K562 (cell line): ENCODE measurements at regions not wholly inside any gene's neighbourhood (a gene's known extent, or its start where the extent isn't known, plus 50 kb on each side); places are given as distances from the start of the nearest gene placed in this dataset.

Experiments
- ATAC-seq: fragments of 200-7000 bp; cut with Tn5 transposase; 3 replicates; pipeline ENCODE4 v1.9.1; 2020; ENCODE audit warnings: moderate library complexity
- BruUV-seq: library from RNA; stranded (reverse); fragments of 400-500 nt; replicated peaks from 2 replicates; lab custom pipeline; 2021; lab: Mats Ljungman, UMichigan
- CTCF ChIA-PET: fragments of 300-600 bp; formaldehyde crosslinking; extraction: SDS; loops from one replicate; lab custom pipeline; 2021; ENCODE audit warnings: low intra/inter-chr PET ratio; lab: Yijun Ruan, JAX
- POLR2A ChIA-PET: fragments of 300-600, 350-650 bp; sonication (Branson Sonifier 250); formaldehyde crosslinking; extraction: SDS; loops from one replicate; lab custom pipeline; 2021; ENCODE audit warnings: antibody characterized with exemption, inconsistent platforms; lab: Yijun Ruan, JAX
- DNase-seq, 4 experiments: peaks; one replicate each; pipeline versions ENCODE4 v3.0.0 to v3.0.0-alpha.2; 2011 to 2018; ENCODE audit warnings: low spot score in 3 of 4, mixed read lengths in 3 of 4; ENCODE audit errors: extremely low read depth in 1 of 4
- FAIRE-seq: peaks from 2 replicates; lab custom pipeline; 2011; peaks lifted over from hg19 to GRCh38; lab: Jason Lieb, UNC
- H2AFZ ChIP-seq: 2 replicates; pipeline ENCODE4 v1.6.0; 2011; ENCODE audit warnings: low read depth, low read length, control low read depth, inconsistent platforms
- H3K27ac ChIP-seq: fragments of 200-600 bp; 3 replicates; pipeline ENCODE4 v1.8.0; 2011; ENCODE audit warnings: low read depth, mild to moderate bottlenecking, control low read depth, inconsistent platforms, low read length, moderate library complexity, mixed read lengths; ENCODE audit errors: extremely low read depth
- H3K27me3 ChIP-seq, 2 experiments: fragments of 300-600 bp in 1 of 2; 2 replicates in 1 of 2; 3 replicates in 1 of 2; pipeline versions ENCODE4 v1.6.0 to v1.8.0; 2011; ENCODE audit warnings: inconsistent platforms in 2 of 2, low read length in 2 of 2, mild to moderate bottlenecking in 1 of 2, mixed read lengths in 1 of 2, moderate library complexity in 1 of 2; ENCODE audit not compliant: control insufficient read depth in 2 of 2, insufficient read depth in 2 of 2
- H3K36me3 ChIP-seq: fragments of 300-600 bp; 3 replicates; pipeline ENCODE4 v1.8.0; 2011; ENCODE audit warnings: mild to moderate bottlenecking, low read length, inconsistent platforms; ENCODE audit not compliant: control insufficient read depth, insufficient read depth
- H3K4me1 ChIP-seq, 2 experiments: fragments of 200-600 bp in 1 of 2; replicated peaks in 1 of 2; 2 replicates in 1 of 2; 3 replicates in 1 of 2; pipeline versions ENCODE4 v1.5.1 to v1.8.0; 2011; ENCODE audit warnings: inconsistent platforms in 2 of 2, low read length in 2 of 2, mild to moderate bottlenecking in 1 of 2, mixed read lengths in 1 of 2, moderate library complexity in 1 of 2; ENCODE audit not compliant: control insufficient read depth in 2 of 2, insufficient read depth in 2 of 2
- H3K4me2 ChIP-seq: 2 replicates; pipeline ENCODE4 v1.6.1; 2011; ENCODE audit warnings: low read length, control low read depth, inconsistent platforms, mixed read lengths; ENCODE audit not compliant: insufficient read depth
- H3K4me3 ChIP-seq: fragments of 200-600 bp; sonication (generic), shearing (Covaris generic); 2 replicates; pipeline ENCODE4 v1.5.1; 2016; ENCODE audit warnings: control low read depth, inconsistent platforms
- H3K79me2 ChIP-seq: fragments of 200-600 bp; 3 replicates; pipeline ENCODE4 v1.8.0; 2011; ENCODE audit warnings: low read length, inconsistent platforms; ENCODE audit not compliant: control insufficient read depth, insufficient read depth
- H3K9ac ChIP-seq, 2 experiments: 2 replicates each; pipeline versions ENCODE4 v1.6.0 to v1.6.1; 2011; ENCODE audit warnings: low read depth in 2 of 2, low read length in 2 of 2, control low read depth in 1 of 2, inconsistent platforms in 1 of 2, mild to moderate bottlenecking in 1 of 2, mixed read lengths in 1 of 2; ENCODE audit not compliant: insufficient read depth in 1 of 2
- H3K9me1 ChIP-seq: one replicate; pipeline ENCODE4 v1.6.0; 2011; ENCODE audit warnings: inconsistent platforms, mild to moderate bottlenecking, low read length, moderate library complexity; ENCODE audit not compliant: control insufficient read depth, insufficient read depth
- H3K9me3 ChIP-seq: replicated peaks from 2 replicates; pipeline ENCODE4 v1.5.1; 2011; ENCODE audit warnings: low read depth, low read length, inconsistent platforms; ENCODE audit not compliant: control insufficient read depth, insufficient read depth
- H4K20me1 ChIP-seq: replicated peaks from 2 replicates; pipeline ENCODE4 v1.6.1; 2011; ENCODE audit warnings: low read length, inconsistent platforms, mixed read lengths; ENCODE audit not compliant: control insufficient read depth, insufficient read depth
- CEBPB ChIP-seq: fragments of 450-650 bp; IDR thresholded peaks from 2 replicates; pipeline ENCODE4 v1.6.1; 2016; ENCODE audit warnings: missing genetic modification characterization, missing compliant biosample characterization
- ELF4 ChIP-seq: fragments of 450-650 bp; formaldehyde crosslinking; IDR thresholded peaks from 2 replicates; pipeline ENCODE4 v1.4.0; 2022; ENCODE audit warnings: missing genetic modification characterization
- NR2C2 ChIP-seq, 2 experiments: fragments of 200-800 bp in 1 of 2; sonication (Bioruptor generic) in 1 of 2; sonication (generic) in 1 of 2; formaldehyde crosslinking in 1 of 2; IDR thresholded peaks; 2 replicates each; pipeline versions ENCODE4 v1.6.1 to v1.8.0; 2016 to 2022; ENCODE audit warnings: mild to moderate bottlenecking in 1 of 2, missing compliant biosample characterization in 1 of 2, missing genetic modification characterization in 1 of 2, missing genetic modification reagents in 1 of 2
- PHB ChIP-seq: fragments of 250-450 bp; sonication (Bioruptor Pico); IDR thresholded peaks from 2 replicates; pipeline ENCODE4 v1.5.0; 2021
- RBFOX2 ChIP-seq: fragments of 200-400 bp; formaldehyde crosslinking; IDR thresholded peaks from 2 replicates; pipeline ENCODE4 v1.6.1; 2017; ENCODE audit warnings: low read depth, mild to moderate bottlenecking, low read length, moderate library complexity
- TEAD2 ChIP-seq: fragments of 450-650 bp; IDR thresholded peaks from 2 replicates; pipeline ENCODE4 v1.6.1; 2016; ENCODE audit warnings: missing genetic modification characterization, control low read depth, missing compliant biosample characterization
- ZC3H8 ChIP-seq: fragments of 450-650 bp; IDR thresholded peaks from 2 replicates; pipeline ENCODE4 v1.6.1; 2017
- WGBS: fragments of 100-300 bp; shearing (Covaris generic); methylation state at CpG from one replicate; pipeline ENCODE4 v1.1.6; 2016; ENCODE audit warnings: low coverage, mixed read lengths; ENCODE audit not compliant: insufficient coverage; ENCODE audit errors: missing lambda C conversion rate; 5-methylcytosine and 5-hydroxymethylcytosine counted together
- in situ Hi-C: fragments of 300-500 bp; cut with MboI; formaldehyde crosslinking; loops from 4 replicates; pipeline ENCODE4 v1.15.0; 2018; ENCODE audit warnings: inconsistent platforms, mixed read lengths
- intact Hi-C: fragments of 100-400 bp; cut with micrococcal nuclease; formaldehyde crosslinking; loops from 2 replicates; pipeline ENCODE4 v1.14.2; 2022
- TF ChIP-seq, protein P1 (sequence below): fragments of 250-450 bp; sonication (Bioruptor Pico); IDR thresholded peaks from 2 replicates; pipeline ENCODE4 v1.5.0; 2021
- TF ChIP-seq, protein P2 (sequence below): IDR thresholded peaks from 2 replicates; pipeline ENCODE4 v1.6.1; 2012; ENCODE audit warnings: low read depth, low read length, improper control_type of control experiment, borderline replicate concordance

DNA sequence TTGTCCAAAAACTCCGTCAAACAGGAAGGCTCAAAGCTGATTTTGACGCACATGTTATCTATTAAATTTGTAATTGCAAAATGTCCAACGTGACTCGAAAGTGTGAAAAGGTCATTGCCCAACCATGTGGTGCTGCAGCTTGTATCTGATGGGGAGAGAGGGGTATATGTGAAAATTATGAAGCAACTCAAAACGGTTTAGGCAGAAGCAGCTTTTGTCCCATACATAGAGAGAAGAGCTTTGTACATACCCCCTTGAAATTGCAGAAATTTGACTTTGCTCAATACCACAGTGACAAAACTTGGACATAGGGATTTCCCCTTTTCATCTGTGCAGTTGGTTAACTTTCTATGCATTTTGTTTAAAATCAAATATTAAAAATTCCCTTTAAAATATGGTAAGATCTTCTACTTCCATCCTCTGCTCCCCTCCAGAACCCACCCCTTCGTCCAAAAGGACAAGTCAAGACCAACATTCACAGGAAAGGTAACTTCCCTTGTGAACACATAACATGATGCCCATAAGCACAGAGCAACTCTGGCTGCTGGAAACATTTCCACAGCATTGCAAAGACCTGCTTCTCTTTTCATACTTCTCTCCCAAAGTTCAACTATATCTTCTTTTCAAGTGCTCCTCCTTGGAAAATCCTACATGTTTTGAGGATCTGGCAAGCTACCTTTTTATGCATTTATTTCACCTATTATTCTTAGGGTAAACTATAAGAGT lies 253.7 kb upstream of the THBS1 start:
- DNase-seq (no peak), FAIRE-seq (no peak), ATAC-seq (no peak)
- H2AFZ ChIP-seq = no peak overlapping the region
- H4K20me1 ChIP-seq = no peaks in the 10 kb centered on the region; the same call in 1 of the 2 replicates
- no peak overlapping the region for H3K9ac ChIP-seq
- H3K79me2 ChIP-seq = no peaks in the 10 kb centered on the region
- no peaks in the 10 kb centered on the region for H3K36me3 ChIP-seq
- no peaks in the 10 kb centered on the region; a peak in 1 of 5 replicates for H3K4me1 ChIP-seq
- WGBS = 2% methylated on average over 6 of the region's 6 CpGs
- no peak overlapping the region for H3K27ac ChIP-seq
- ChIA-PET CTCF (no interaction called here), POLR2A (interaction anchor here (1.1 kb wide), 1 partner anchor 11 kb away, joined by 4 read pairs; no protein-coding TSS in a partner anchor)
- no peaks in the 10 kb centered on the region for H3K9me3 ChIP-seq
- H3K9me1 ChIP-seq = no peaks in the 10 kb centered on the region
- BruUV-seq = no TSS peak
- intact Hi-C loops = no loop called here
- in situ Hi-C loops = no loop called here
- peaks cover 0 to 6% of the 10 kb centered on the region in 2 experiments; a peak in 3 of 5 replicates for H3K27me3 ChIP-seq
- H3K4me3 ChIP-seq = no peak overlapping the region
- TF ChIP-seq PHB (CRISPR knock-in tag) = no peak
- TF ChIP-seq CEBPB (tag) = peak; percentile 28; the same call in 1 of the 2 replicates
- TF ChIP-seq NR2C2 (CRISPR knock-in tag; IDR thresholded peaks at IDR 0.05) = no peak
- TF ChIP-seq NR2C2 (tag; IDR thresholded peaks at IDR 0.05) = no peak
- TF ChIP-seq ZC3H8 = no peak
- H3K4me2 ChIP-seq = no peak overlapping the region

- Histone ChIP-seq H3K9ac (no peak overlapping the region), H4K20me1 (no peaks in the 10 kb centered on the region; the same call in 1 of the 2 replicates), H3K4me2 (no peak overlapping the region), H3K4me1 (no peaks in the 10 kb centered on the region; a peak in 1 of 5 replicates), H3K36me3 (no peaks in the 10 kb centered on the region), H3K9me3 (no peaks in the 10 kb centered on the region), H3K27ac (no peak overlapping the region), H2AFZ (no peak overlapping the region), H3K4me3 (no peak overlapping the region), H3K79me2 (no peaks in the 10 kb centered on the region), H3K9me1 (no peaks in the 10 kb centered on the region), H3K27me3 (peaks cover 0 to 8% of the 10 kb centered on the region in 2 experiments; a peak in 4 of 5 replicates)
- in situ Hi-C loops = no loop called here
- no peak for DNase-seq
- intact Hi-C loops = no loop called here
- BruUV-seq = no TSS peak
- ChIA-PET CTCF (no interaction called here), POLR2A (interaction anchor here (1.0 kb wide), 1 partner anchor 14 kb away, joined by 3 read pairs; no protein-coding TSS in a partner anchor)
- WGBS = 2% methylated on average over 6 of the region's 6 CpGs
- FAIRE-seq = no peak
- ATAC-seq = no peak
- TF ChIP-seq TEAD2 (tag) (no peak), RBFOX2 (no peak), ELF4 (no peak)
- TF ChIP-seq, protein P1, sequence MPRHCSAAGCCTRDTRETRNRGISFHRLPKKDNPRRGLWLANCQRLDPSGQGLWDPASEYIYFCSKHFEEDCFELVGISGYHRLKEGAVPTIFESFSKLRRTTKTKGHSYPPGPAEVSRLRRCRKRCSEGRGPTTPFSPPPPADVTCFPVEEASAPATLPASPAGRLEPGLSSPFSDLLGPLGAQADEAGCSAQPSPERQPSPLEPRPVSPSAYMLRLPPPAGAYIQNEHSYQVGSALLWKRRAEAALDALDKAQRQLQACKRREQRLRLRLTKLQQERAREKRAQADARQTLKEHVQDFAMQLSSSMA (CRISPR knock-in tag) = no peak
- TF ChIP-seq, protein P2, sequence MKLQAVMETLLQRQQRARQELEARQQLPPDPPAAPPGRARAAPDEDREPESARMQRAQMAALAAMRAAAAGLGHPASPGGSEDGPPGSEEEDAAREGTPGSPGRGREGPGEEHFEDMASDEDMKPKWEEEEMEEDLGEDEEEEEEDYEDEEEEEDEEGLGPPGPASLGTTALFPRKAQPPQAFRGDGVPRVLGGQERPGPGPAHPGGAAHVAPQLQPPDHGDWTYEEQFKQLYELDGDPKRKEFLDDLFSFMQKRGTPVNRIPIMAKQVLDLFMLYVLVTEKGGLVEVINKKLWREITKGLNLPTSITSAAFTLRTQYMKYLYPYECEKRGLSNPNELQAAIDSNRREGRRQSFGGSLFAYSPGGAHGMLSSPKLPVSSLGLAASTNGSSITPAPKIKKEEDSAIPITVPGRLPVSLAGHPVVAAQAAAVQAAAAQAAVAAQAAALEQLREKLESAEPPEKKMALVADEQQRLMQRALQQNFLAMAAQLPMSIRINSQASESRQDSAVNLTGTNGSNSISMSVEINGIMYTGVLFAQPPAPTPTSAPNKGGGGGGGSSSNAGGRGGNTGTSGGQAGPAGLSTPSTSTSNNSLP = no peak
Observed at GRCh38 chr15:39330061-39330460, 250.8 kb upstream of the THBS1 start.
